Gastrocnemius medialis (tissue), 4 donors: ENCODE measurements at regions not wholly inside any gene's neighbourhood (a gene's known extent, or its start where the extent isn't known, plus 50 kb on each side); places are given as distances from the start of the nearest gene placed in this dataset.
"Not testable (repeated sequence)": the region's sequence is repeated elsewhere in the genome, so short reads cannot be mapped to it uniquely, and the experiment has no call there.

ENCODE experiments used
- ATAC-seq, 2 donors: fragments of 150-250 bp; one replicate each; pipeline ENCODE4 v1.9.1; 2016
- DNase-seq, 2 donors: peaks; one replicate each; pipeline ENCODE4 v3.0.0-alpha.2; 2019
- H3K27ac ChIP-seq, 4 donors: fragments of 200-600 bp; sonication (generic); 1 replicate in 1 of 4; 2 replicates in 3 of 4; pipeline ENCODE4 v1.5.1; 2016 to 2018; ENCODE audit warnings: mild to moderate bottlenecking in 2 of 4, moderate library complexity in 1 of 4
- H3K27me3 ChIP-seq, 3 donors: fragments of 200-600 bp; sonication (generic) in 2 of 3; 1 replicate in 1 of 3; 2 replicates in 2 of 3; pipeline versions ENCODE4 v1.5.1 to v1.6.0; 2016 to 2019; ENCODE audit warnings: mild to moderate bottlenecking in 1 of 3, moderate library complexity in 1 of 3
- H3K36me3 ChIP-seq, 2 donors: fragments of 200-600 bp; sonication (generic) in 1 of 2; one replicate each; pipeline ENCODE4 v1.5.1; 2017 to 2018
- H3K4me1 ChIP-seq, 2 donors: fragments of 200-600 bp; sonication (generic) in 1 of 2; one replicate each; pipeline ENCODE4 v1.5.1; 2016 to 2017; ENCODE audit warnings: mild to moderate bottlenecking in 2 of 2
- H3K4me3 ChIP-seq, 4 donors: fragments of 200-600 bp; sonication (generic) in 3 of 4; 1 replicate in 1 of 4; 2 replicates in 3 of 4; pipeline ENCODE4 v1.5.1; 2016 to 2019; ENCODE audit warnings: mild to moderate bottlenecking in 2 of 4
- H3K9me3 ChIP-seq, 3 donors: fragments of 200-600 bp; sonication (generic) in 2 of 3; 1 replicate in 1 of 3; 2 replicates in 2 of 3; pipeline ENCODE4 v1.5.1; 2016 to 2019
- CTCF ChIP-seq, 5 experiments: fragments of 450-650 bp in 3 of 5; fragments of 200-600 bp in 2 of 5; sonication (generic) in 2 of 5; IDR thresholded peaks in 4 of 5; conservative IDR thresholded peaks in 1 of 5; 1 replicate in 4 of 5; 2 replicates in 1 of 5; pipeline ENCODE4 v1.5.1; 2016 to 2019; ENCODE audit warnings: antibody characterized with exemption in 5 of 5, mild to moderate bottlenecking in 3 of 5, moderate library complexity in 3 of 5
- POLR2A ChIP-seq, 2 donors: fragments of 450-650 bp; IDR thresholded peaks; one replicate each; pipeline ENCODE4 v1.6.1; 2017; ENCODE audit warnings: antibody characterized with exemption in 2 of 2, mild to moderate bottlenecking in 2 of 2, moderate library complexity in 2 of 2
- in situ Hi-C, 4 donors: fragments of 200-750 bp; cut with MboI; loops; one replicate each; pipeline versions ENCODE4 v1.15.0 to v1.8.0; 2017; ENCODE audit warnings: low sequenced_read_pairs in 4 of 4
- intact Hi-C: fragments of 100-400 bp; cut with DNase I; formaldehyde crosslinking; loops from one replicate; pipeline ENCODE4 v1.15.1; 2023; ENCODE audit warnings: low total_unique reads

DNA sequence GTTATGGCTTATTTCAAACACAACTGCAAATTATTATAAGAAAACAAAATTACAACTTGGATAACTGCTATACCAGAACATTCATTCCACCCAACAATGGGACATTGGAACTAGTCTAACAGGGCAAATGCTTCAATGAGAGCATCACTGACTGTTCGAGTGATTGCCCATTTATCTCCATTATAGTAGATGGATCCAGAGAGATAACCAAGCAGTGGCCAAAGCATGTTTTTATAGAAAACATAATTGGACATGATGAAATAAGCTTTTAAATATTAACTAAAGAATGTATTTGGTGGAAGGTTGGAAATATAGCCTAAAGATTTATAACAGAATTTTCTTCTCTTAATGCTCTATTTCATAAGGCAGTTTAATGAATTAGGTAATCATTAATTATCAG, 634.8 kb downstream of the NUP35 start:
- TF ChIP-seq CTCF (IDR thresholded peaks at IDR 0.05 in 4 of 5, conservative IDR thresholded peaks at IDR 0.05 in 1 of 5) = no peak
- TF ChIP-seq POLR2A (IDR thresholded peaks at IDR 0.05) = no peak
- ATAC-seq (no peak), DNase-seq (no peak)
- H3K9me3 ChIP-seq = no peaks in the 10 kb centered on the region
- no peaks in the 10 kb centered on the region for H3K4me1 ChIP-seq
- no peak overlapping the region for H3K4me3 ChIP-seq
- H3K27ac ChIP-seq = no peak overlapping the region
- intact Hi-C loops = no loop called here
- in situ Hi-C loops = no loop called here
- H3K36me3 ChIP-seq = no peaks in the 10 kb centered on the region
- H3K27me3 ChIP-seq = no peaks in the 10 kb centered on the region

DNA sequence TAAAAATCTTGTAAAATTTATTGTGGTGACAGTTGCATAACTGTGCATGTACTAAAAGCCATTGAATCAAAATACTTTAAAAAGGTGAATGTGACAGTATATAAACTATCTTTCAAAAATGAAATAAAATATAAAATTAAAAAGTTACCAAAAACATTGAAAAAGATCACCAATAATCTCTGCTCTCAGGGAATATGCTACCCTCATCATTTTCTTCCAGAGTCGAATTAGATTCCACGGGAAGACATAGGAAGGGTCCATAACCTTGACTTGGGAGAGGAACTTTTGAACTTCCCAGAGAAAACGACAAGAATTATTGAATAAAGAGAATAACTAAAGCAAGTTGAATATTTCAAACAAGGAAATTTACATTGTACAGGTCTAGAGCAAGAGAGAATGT, 649.5 kb downstream of the NUP35 start:
- DNase-seq (no peak), ATAC-seq (no peak)
- no peak for TF ChIP-seq POLR2A (IDR thresholded peaks at IDR 0.05)
- Histone ChIP-seq H3K27me3 (no peaks in the 10 kb centered on the region), H3K4me1 (no peaks in the 10 kb centered on the region), H3K4me3 (no peak overlapping the region), H3K27ac (no peak overlapping the region), H3K36me3 (no peaks in the 10 kb centered on the region), H3K9me3 (no peaks in the 10 kb centered on the region)
- in situ Hi-C loops (no loop called here), intact Hi-C loops (no loop called here)

DNA sequence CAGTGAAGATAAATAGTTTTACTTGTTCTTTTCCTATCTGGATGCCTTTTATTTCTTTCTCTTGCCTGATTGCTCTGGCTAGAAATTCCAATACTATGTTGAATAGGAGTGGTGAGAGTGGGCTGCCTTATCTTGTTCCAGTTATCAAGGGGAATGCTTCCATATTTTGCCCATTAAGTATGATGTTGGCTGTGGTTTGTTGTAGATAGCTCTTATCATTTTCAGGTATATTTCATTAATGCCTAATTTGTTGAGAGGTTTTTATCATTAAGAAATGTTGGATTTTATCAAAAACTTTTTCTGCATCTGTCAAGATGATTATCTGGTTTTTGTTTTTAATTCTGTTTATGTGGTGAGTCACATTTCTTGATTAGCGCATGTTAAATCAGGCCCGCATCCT, 655.8 kb downstream of the NUP35 start:
- H3K27ac ChIP-seq = no peak overlapping the region
- no peaks in the 10 kb centered on the region for H3K27me3 ChIP-seq
- no peaks in the 10 kb centered on the region for H3K4me1 ChIP-seq
- ATAC-seq (no peak), DNase-seq (no peak)
- H3K9me3 ChIP-seq = no peaks in the 10 kb centered on the region
- H3K36me3 ChIP-seq = no peaks in the 10 kb centered on the region
- intact Hi-C loops (no loop called here), in situ Hi-C loops (no loop called here)
- no peak overlapping the region for H3K4me3 ChIP-seq
- TF ChIP-seq CTCF (IDR thresholded peaks at IDR 0.05 in 4 of 5, conservative IDR thresholded peaks at IDR 0.05 in 1 of 5) (no peak), POLR2A (IDR thresholded peaks at IDR 0.05) (no peak)

DNA sequence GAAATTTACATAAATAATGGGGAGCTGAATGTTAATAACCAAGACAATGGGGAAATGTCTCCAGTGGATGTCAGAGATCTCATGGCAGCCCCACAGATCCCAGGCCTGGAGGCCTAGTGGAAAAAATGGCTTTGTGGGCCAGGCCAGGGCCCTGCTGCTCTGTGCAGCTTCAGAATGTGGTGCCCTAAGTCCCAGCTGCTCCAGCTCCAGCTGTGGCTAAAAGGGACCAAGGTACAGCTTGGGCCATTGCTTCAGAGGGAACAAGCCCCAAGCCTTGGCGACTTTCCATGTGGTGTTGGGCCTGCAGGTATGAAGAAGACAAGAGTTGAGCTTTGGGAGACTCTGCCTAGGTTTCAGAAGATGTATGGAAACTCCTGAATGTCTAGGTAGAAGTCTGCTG, 658.2 kb downstream of the NUP35 start:
- H3K27ac ChIP-seq = no peak overlapping the region
- H3K9me3 ChIP-seq = no peaks in the 10 kb centered on the region
- in situ Hi-C loops (no loop called here), intact Hi-C loops (no loop called here)
- DNase-seq (no peak), ATAC-seq (no peak)
- no peak overlapping the region for H3K4me3 ChIP-seq
- no peaks in the 10 kb centered on the region for H3K36me3 ChIP-seq
- no peaks in the 10 kb centered on the region for H3K4me1 ChIP-seq
- no peaks in the 10 kb centered on the region for H3K27me3 ChIP-seq
- no peak for TF ChIP-seq POLR2A (IDR thresholded peaks at IDR 0.05)
- TF ChIP-seq CTCF (IDR thresholded peaks at IDR 0.05 in 4 of 5, conservative IDR thresholded peaks at IDR 0.05 in 1 of 5) = no peak

- ATAC-seq, H3K27me3 ChIP-seq, H3K27ac ChIP-seq, H3K9me3 ChIP-seq, DNase-seq, H3K36me3 ChIP-seq, in situ Hi-C loops, H3K4me3 ChIP-seq, intact Hi-C loops, H3K4me1 ChIP-seq: not testable (repeated sequence)
Measured at GRCh38 chr2:183788796-183789195, 664.6 kb downstream of the NUP35 start.

DNA sequence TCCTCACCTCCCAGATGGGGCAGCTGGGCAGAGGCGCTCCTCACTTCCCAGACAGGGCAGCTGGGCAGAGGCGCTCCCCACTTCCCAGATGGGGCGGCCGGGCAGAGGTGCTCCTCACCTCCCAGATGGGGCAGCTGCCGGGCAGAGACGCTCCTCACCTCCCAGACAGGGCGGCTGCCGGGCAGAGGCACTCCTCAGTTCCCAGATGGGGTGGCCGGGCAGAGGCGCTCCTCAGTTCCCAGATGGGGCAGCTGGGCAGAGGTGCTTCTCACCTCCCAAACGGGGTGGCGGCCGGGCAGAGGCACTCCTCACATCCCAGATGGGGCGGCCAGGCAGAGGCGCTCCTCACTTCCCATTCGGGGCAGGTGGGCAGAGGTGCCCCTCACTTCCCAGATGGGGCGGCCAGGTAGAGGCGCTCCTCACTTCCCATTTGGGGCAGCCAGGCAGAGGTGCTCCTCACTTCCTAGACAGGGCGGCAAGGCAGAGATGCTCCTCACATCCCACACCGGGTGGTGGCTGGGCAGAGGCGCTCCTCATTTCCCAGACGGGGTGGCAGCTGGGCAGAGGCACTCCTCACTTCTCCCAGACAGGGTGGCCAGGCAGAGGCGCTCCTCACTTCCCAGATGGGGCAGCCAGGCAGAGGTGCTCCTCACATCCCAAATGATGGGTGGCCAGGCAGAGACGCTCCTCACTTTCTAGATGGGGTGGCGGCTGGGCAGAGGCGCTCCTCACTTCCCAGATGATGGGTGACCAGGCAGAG, 668.1 kb downstream of the NUP35 start:
- H3K4me3 ChIP-seq, ATAC-seq, H3K27me3 ChIP-seq, H3K36me3 ChIP-seq, H3K9me3 ChIP-seq, H3K27ac ChIP-seq, H3K4me1 ChIP-seq, in situ Hi-C loops, intact Hi-C loops, DNase-seq: not testable (repeated sequence)
